WTC11 (cell line): ENCODE measurements at regions not wholly inside any gene's neighbourhood (a gene's known extent, or its start where the extent isn't known, plus 50 kb on each side); places are given as distances from the start of the nearest gene placed in this dataset.

Experiments used
- ATAC-seq: fragments of 200-7000 bp; cut with Tn5 transposase; 2 replicates; pipeline ENCODE4 v1.10.0; 2021; ENCODE audit warnings: mild to moderate bottlenecking, moderate library complexity
- CTCF ChIA-PET: fragments of 300-600 bp; sonication (Branson Sonifier 250); formaldehyde crosslinking; loops from one replicate; lab custom pipeline; 2021; ENCODE audit warnings: antibody characterized with exemption; lab: Charles Lee
- POLR2A ChIA-PET: fragments of 350-600 bp; sonication (Branson Sonifier 250); formaldehyde crosslinking; loops from one replicate; lab custom pipeline; 2021; ENCODE audit warnings: antibody characterized with exemption; lab: Charles Lee
- DNase-seq: peaks from one replicate; pipeline ENCODE4 v3.0.0; 2021; ENCODE audit warnings: low spot score
- H3K27ac Mint-ChIP-seq: 2 replicates; pipeline ENCODE4 v1.8.0; 2021; ENCODE audit warnings: mixed read lengths
- H3K27me3 Mint-ChIP-seq: 2 replicates; pipeline ENCODE4 v1.8.0; 2021; ENCODE audit warnings: low read depth, mild to moderate bottlenecking, moderate library complexity, mixed read lengths
- H3K36me3 Mint-ChIP-seq: 2 replicates; pipeline ENCODE4 v1.8.0; 2021; ENCODE audit warnings: mixed read lengths
- H3K4me1 Mint-ChIP-seq: 2 replicates; pipeline ENCODE4 v1.8.0; 2022; ENCODE audit warnings: mixed read lengths
- H3K4me3 Mint-ChIP-seq: 2 replicates; pipeline ENCODE4 v1.8.0; 2021; ENCODE audit warnings: mild to moderate bottlenecking, moderate library complexity, mixed read lengths
- H3K9me3 Mint-ChIP-seq: 2 replicates; pipeline ENCODE4 v1.8.0; 2021; ENCODE audit warnings: mixed read lengths
- AR ChIP-seq: fragments of 250-450 bp; sonication (Bioruptor Pico); IDR thresholded peaks from 2 replicates; pipeline ENCODE4 v1.9.0; 2021; ENCODE audit warnings: mild to moderate bottlenecking
- ELF4 ChIP-seq: sonication (generic); formaldehyde crosslinking; IDR thresholded peaks from 2 replicates; pipeline ENCODE4 v1.8.1; 2022; ENCODE audit warnings: low read depth, mild to moderate bottlenecking, moderate library complexity, missing genetic modification reagents
- ESRRA ChIP-seq: sonication (generic); formaldehyde crosslinking; IDR thresholded peaks from 2 replicates; pipeline ENCODE4 v1.8.1; 2022; ENCODE audit warnings: mild to moderate bottlenecking, missing genetic modification reagents, borderline replicate concordance
- GTF2I ChIP-seq: fragments of 250-450 bp; sonication (Bioruptor Pico); conservative IDR thresholded peaks from 2 replicates; pipeline ENCODE4 v1.4.0; 2021; ENCODE audit warnings: mild to moderate bottlenecking
- MAX ChIP-seq: sonication (generic); formaldehyde crosslinking; IDR thresholded peaks from 2 replicates; pipeline ENCODE4 v1.8.0; 2022; ENCODE audit warnings: mild to moderate bottlenecking, missing genetic modification reagents
- PREB ChIP-seq: sonication (generic); formaldehyde crosslinking; IDR thresholded peaks from 2 replicates; pipeline ENCODE4 v1.8.1; 2022; ENCODE audit warnings: mild to moderate bottlenecking, missing genetic modification reagents, moderate library complexity, borderline replicate concordance
- SMAD3 ChIP-seq: sonication (generic); formaldehyde crosslinking; IDR thresholded peaks from 2 replicates; pipeline ENCODE4 v1.8.0; 2022; ENCODE audit warnings: missing genetic modification reagents, mild to moderate bottlenecking, borderline replicate concordance
- TEAD4 ChIP-seq: sonication (generic); formaldehyde crosslinking; IDR thresholded peaks from 2 replicates; pipeline ENCODE4 v1.8.0; 2022; ENCODE audit warnings: mild to moderate bottlenecking, missing genetic modification reagents
- ZNF416 ChIP-seq: fragments of 250-450 bp; sonication (Bioruptor Pico); IDR thresholded peaks from 2 replicates; pipeline ENCODE4 v1.9.0; 2021; ENCODE audit warnings: mild to moderate bottlenecking, inconsistent platforms
- ZNF423 ChIP-seq: fragments of 250-450 bp; sonication (Bioruptor Pico); IDR thresholded peaks from 2 replicates; pipeline ENCODE4 v2.1.2; 2022; ENCODE audit warnings: mild to moderate bottlenecking, moderate library complexity
- TF ChIP-seq, protein P1 (sequence below): sonication (generic); formaldehyde crosslinking; IDR thresholded peaks from 2 replicates; pipeline ENCODE4 v1.8.1; 2022; ENCODE audit warnings: missing genetic modification reagents, borderline replicate concordance
- TF ChIP-seq, protein P2 (sequence below): sonication (generic); formaldehyde crosslinking; IDR thresholded peaks from 2 replicates; pipeline ENCODE4 v1.8.1; 2023; ENCODE audit warnings: mild to moderate bottlenecking, missing genetic modification reagents, borderline replicate concordance
- TF ChIP-seq, protein P3 (sequence below): sonication (generic); formaldehyde crosslinking; IDR thresholded peaks from 2 replicates; pipeline ENCODE4 v1.8.1; 2023; ENCODE audit warnings: mild to moderate bottlenecking, missing genetic modification reagents, moderate library complexity
- TF ChIP-seq, protein P4 (sequence below): sonication (generic); formaldehyde crosslinking; IDR thresholded peaks from 2 replicates; pipeline ENCODE4 v1.8.0; 2022; ENCODE audit warnings: mild to moderate bottlenecking, missing genetic modification reagents

- TF ChIP-seq, protein P1, sequence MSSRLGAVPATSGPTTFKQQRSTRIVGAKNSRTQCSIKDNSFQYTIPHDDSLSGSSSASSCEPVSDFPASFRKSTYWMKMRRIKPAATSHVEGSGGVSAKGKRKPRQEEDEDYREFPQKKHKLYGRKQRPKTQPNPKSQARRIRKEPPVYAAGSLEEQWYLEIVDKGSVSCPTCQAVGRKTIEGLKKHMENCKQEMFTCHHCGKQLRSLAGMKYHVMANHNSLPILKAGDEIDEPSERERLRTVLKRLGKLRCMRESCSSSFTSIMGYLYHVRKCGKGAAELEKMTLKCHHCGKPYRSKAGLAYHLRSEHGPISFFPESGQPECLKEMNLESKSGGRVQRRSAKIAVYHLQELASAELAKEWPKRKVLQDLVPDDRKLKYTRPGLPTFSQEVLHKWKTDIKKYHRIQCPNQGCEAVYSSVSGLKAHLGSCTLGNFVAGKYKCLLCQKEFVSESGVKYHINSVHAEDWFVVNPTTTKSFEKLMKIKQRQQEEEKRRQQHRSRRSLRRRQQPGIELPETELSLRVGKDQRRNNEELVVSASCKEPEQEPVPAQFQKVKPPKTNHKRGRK (CRISPR knock-in tag): no peak
- no peak for TF ChIP-seq GTF2I (CRISPR knock-in tag)
- TF ChIP-seq ELF4 (CRISPR knock-in tag): no peak
- no peak for TF ChIP-seq ZNF416 (CRISPR knock-in tag)
- no peak for TF ChIP-seq PREB (CRISPR knock-in tag)
Observed at GRCh38 chr4:110705440-110705782, 82.5 kb upstream of the PITX2 start (continued).

DNA sequence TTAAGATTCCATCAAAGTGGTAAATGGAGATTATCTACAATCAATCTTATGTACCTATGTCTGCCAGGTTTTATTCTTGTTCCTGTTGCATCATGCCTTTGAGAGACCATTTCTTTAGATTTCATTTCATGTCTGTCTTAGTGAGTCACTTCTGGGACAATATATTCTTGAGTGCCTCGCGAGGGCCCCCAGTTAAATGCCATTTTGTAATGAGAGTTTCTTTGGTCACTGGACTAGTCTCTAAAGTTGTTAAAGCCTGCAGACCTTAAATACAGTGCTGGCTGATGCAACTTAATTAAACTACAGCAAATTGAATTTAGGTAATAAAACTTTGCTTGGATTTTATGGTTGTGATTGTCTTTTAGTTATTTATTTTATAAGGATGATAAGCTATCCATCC, 87.2 kb upstream of the PITX2 start:
- H3K36me3 Mint-ChIP-seq: no peaks in the 10 kb centered on the region; the same call in 1 of the 2 replicates
- ChIA-PET POLR2A (no interaction called here), CTCF (no interaction called here)
- ATAC-seq (no peak), DNase-seq (no peak)
- H3K27me3 Mint-ChIP-seq: no peaks in the 10 kb centered on the region
- no peak overlapping the region for H3K4me3 Mint-ChIP-seq
- no peak for TF ChIP-seq SMAD3
- TF ChIP-seq, protein P2, sequence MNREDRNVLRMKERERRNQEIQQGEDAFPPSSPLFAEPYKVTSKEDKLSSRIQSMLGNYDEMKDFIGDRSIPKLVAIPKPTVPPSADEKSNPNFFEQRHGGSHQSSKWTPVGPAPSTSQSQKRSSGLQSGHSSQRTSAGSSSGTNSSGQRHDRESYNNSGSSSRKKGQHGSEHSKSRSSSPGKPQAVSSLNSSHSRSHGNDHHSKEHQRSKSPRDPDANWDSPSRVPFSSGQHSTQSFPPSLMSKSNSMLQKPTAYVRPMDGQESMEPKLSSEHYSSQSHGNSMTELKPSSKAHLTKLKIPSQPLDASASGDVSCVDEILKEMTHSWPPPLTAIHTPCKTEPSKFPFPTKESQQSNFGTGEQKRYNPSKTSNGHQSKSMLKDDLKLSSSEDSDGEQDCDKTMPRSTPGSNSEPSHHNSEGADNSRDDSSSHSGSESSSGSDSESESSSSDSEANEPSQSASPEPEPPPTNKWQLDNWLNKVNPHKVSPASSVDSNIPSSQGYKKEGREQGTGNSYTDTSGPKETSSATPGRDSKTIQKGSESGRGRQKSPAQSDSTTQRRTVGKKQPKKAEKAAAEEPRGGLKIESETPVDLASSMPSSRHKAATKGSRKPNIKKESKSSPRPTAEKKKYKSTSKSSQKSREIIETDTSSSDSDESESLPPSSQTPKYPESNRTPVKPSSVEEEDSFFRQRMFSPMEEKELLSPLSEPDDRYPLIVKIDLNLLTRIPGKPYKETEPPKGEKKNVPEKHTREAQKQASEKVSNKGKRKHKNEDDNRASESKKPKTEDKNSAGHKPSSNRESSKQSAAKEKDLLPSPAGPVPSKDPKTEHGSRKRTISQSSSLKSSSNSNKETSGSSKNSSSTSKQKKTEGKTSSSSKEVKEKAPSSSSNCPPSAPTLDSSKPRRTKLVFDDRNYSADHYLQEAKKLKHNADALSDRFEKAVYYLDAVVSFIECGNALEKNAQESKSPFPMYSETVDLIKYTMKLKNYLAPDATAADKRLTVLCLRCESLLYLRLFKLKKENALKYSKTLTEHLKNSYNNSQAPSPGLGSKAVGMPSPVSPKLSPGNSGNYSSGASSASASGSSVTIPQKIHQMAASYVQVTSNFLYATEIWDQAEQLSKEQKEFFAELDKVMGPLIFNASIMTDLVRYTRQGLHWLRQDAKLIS: no peak
- no peak for TF ChIP-seq AR (CRISPR knock-in tag)
- no peak for TF ChIP-seq PREB (CRISPR knock-in tag)
- TF ChIP-seq TEAD4 (CRISPR knock-in tag): no peak
- TF ChIP-seq MAX: no peak
- TF ChIP-seq, protein P1 (CRISPR knock-in tag): no peak
- TF ChIP-seq, protein P3, sequence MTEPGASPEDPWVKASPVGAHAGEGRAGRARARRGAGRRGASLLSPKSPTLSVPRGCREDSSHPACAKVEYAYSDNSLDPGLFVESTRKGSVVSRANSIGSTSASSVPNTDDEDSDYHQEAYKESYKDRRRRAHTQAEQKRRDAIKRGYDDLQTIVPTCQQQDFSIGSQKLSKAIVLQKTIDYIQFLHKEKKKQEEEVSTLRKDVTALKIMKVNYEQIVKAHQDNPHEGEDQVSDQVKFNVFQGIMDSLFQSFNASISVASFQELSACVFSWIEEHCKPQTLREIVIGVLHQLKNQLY: no peak
- no peak for TF ChIP-seq ZNF423
- TF ChIP-seq ESRRA (CRISPR knock-in tag): no peak
- TF ChIP-seq, protein P4, sequence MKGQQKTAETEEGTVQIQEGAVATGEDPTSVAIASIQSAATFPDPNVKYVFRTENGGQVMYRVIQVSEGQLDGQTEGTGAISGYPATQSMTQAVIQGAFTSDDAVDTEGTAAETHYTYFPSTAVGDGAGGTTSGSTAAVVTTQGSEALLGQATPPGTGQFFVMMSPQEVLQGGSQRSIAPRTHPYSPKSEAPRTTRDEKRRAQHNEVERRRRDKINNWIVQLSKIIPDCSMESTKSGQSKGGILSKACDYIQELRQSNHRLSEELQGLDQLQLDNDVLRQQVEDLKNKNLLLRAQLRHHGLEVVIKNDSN (CRISPR knock-in tag): no peak
- peaks cover 12% of the 10 kb centered on the region for H3K9me3 Mint-ChIP-seq
- peaks cover 9% of the 10 kb centered on the region for H3K4me1 Mint-ChIP-seq
- no peak overlapping the region for H3K27ac Mint-ChIP-seq
